GM19468 (cell line): ENCODE measurements at regions not wholly inside any gene's neighbourhood (a gene's known extent, or its start where the extent isn't known, plus 50 kb on each side); places are given as distances from the start of the nearest gene placed in this dataset.

Experiments used
- ATAC-seq: cut with Tn5 transposase; IDR thresholded peaks from one replicate; pipeline ENCODE4 v1.9.1; 2021; ENCODE audit warnings: mild to moderate bottlenecking, moderate library complexity, moderate number of reproducible peaks; ENCODE audit not compliant: unreplicated experiment; ENCODE audit errors: extremely low read depth

GRCh38 chr6:153192943-153193885 lies 62.1 kb upstream of the RGS17 start:
- ATAC-seq, result no peak

- no peak for ATAC-seq
These were observed 52.8 kb upstream of the RGS17 start for GRCh38 chr6:153183925-153184324.
